Body of pancreas (tissue), 4 donors: ENCODE measurements at regions not wholly inside any gene's neighbourhood (a gene's known extent, or its start where the extent isn't known, plus 50 kb on each side); places are given as distances from the start of the nearest gene placed in this dataset.

Experiments
- CTCF ChIP-seq, 7 experiments: fragments of 450-650 bp in 4 of 7; fragments of 200-600 bp in 3 of 7; sonication (generic) in 3 of 7; IDR thresholded peaks; one replicate each; pipeline ENCODE4 v1.5.1; 2016 to 2019; ENCODE audit warnings: antibody characterized with exemption in 7 of 7
- POLR2A ChIP-seq, 3 donors: fragments of 450-650 bp; IDR thresholded peaks; one replicate each; pipeline ENCODE4 v1.6.1; 2016; ENCODE audit warnings: antibody characterized with exemption in 3 of 3, mild to moderate bottlenecking in 2 of 3

GRCh38 chr4:126856906-126857305, 775.9 kb upstream of the INTU start:
- TF ChIP-seq CTCF (IDR thresholded peaks at IDR 0.05) (no peak), POLR2A (IDR thresholded peaks at IDR 0.05) (no peak)
